ENCODE measurements at regions not wholly inside any gene's neighbourhood (a gene's known extent, or its start where the extent isn't known, plus 50 kb on each side); places are given as distances from the start of the nearest gene placed in this dataset.

DNA sequence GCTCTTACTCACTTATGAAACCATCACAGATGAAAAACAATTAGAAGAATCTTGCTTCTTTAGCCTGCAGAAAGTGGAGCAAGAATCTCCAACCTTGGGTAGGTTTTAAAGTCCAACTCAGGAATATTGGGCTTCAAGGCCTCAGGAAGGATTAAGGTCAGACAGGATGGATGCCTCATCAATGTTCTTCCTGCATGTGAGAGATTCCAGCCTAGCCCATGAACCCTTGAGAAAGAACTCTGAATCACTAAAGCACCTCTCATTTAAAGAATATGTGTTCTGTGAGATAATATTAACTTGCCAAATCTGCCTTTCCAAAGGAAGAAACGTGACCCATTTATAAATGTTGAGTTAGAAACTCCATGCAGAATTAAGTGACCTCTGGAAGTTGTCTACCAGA is 345.2 kb upstream of the CAMK1G start:
- no peaks in the 10 kb centered on the region for H3K36me3 ChIP-seq
- intact Hi-C loops (cut with DNase I) = no loop called here
- no peak overlapping the region for H3K27ac ChIP-seq (replicated peaks in 1 of 4)
- H3K27me3 ChIP-seq = peaks cover 0 to 7% (median 0%) of the 10 kb centered on the region in 4 donors
- TF ChIP-seq POLR2A (IDR thresholded peaks at IDR 0.05; ENCODE audit: low read depth) (no peak), POLR2AphosphoS5 (IDR thresholded peaks at IDR 0.05) (no peak), EP300 (IDR thresholded peaks at IDR 0.05) (no peak)
- TF ChIP-seq, protein P1, sequence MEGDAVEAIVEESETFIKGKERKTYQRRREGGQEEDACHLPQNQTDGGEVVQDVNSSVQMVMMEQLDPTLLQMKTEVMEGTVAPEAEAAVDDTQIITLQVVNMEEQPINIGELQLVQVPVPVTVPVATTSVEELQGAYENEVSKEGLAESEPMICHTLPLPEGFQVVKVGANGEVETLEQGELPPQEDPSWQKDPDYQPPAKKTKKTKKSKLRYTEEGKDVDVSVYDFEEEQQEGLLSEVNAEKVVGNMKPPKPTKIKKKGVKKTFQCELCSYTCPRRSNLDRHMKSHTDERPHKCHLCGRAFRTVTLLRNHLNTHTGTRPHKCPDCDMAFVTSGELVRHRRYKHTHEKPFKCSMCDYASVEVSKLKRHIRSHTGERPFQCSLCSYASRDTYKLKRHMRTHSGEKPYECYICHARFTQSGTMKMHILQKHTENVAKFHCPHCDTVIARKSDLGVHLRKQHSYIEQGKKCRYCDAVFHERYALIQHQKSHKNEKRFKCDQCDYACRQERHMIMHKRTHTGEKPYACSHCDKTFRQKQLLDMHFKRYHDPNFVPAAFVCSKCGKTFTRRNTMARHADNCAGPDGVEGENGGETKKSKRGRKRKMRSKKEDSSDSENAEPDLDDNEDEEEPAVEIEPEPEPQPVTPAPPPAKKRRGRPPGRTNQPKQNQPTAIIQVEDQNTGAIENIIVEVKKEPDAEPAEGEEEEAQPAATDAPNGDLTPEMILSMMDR (IDR thresholded peaks at IDR 0.05) = no peak
- no peaks in the 10 kb centered on the region for H3K9me3 ChIP-seq
- no peak overlapping the region for H3K4me3 ChIP-seq
- no peaks in the 10 kb centered on the region for H3K4me1 ChIP-seq
- WGBS = 58% methylated on average over 1 of the region's 1 CpG
- peak; percentile 14 for DNase-seq (ENCODE audit: extremely low spot score)

DNA sequence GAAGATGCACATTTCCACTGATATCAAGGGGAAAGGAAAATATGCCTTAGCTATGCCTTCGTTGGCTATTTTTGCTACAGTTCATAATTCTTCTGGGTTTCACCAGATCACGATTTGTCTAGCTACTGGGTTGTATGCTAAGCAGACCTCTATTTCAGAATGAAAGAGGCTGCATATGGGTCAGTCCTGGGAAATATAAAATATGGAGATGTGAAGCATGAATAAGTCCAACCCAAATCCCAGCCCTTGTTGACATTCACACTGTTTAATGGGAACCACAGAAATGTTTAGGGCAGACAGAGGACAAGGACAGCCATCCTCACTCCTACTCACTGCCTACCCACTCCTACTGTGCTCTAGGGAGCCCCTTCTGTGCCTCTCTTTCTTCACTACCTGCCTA is 343.2 kb upstream of the CAMK1G start:
- H3K9me3 ChIP-seq = no peaks in the 10 kb centered on the region
- intact Hi-C loops (cut with DNase I) = no loop called here
- no peak for TF ChIP-seq POLR2AphosphoS5 (IDR thresholded peaks at IDR 0.05)
- TF ChIP-seq EP300 (IDR thresholded peaks at IDR 0.05) = no peak
- TF ChIP-seq, protein P1 (IDR thresholded peaks at IDR 0.05) = no peak
- TF ChIP-seq POLR2A (IDR thresholded peaks at IDR 0.05; ENCODE audit: low read depth) = no peak
- peaks cover 0 to 7% (median 0%) of the 10 kb centered on the region in 4 donors for H3K27me3 ChIP-seq
- H3K27ac ChIP-seq (replicated peaks in 1 of 4) = no peak overlapping the region
- no peaks in the 10 kb centered on the region for H3K36me3 ChIP-seq
- H3K4me1 ChIP-seq = no peaks in the 10 kb centered on the region
- H3K4me3 ChIP-seq = no peak overlapping the region
- 61% methylated on average over 2 of the region's 2 CpGs for WGBS
- DNase-seq (ENCODE audit: extremely low spot score) = peak; percentile 37

DNA sequence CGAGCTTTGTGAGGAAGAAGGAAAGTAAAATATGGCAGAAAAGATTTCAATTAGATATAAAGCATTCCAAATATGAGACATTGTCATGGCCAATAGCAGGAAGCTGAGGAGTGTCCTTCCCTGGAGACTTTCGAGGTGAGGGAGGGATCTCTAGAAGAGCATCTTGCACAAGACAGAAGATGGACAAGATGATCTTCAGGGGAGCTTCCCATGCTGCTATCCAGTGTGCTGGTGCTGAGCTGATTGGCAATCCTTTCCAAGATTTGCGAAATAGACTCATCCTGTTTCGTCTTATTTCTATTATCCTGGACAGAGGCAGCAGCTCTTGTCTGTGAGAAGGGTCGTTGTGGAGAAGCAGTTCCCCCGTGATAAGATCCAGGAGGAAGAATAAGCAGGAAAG is 342.0 kb upstream of the CAMK1G start:
- peaks cover 0 to 7% (median 0%) of the 10 kb centered on the region in 4 donors for H3K27me3 ChIP-seq
- peak; percentile 66 for DNase-seq (ENCODE audit: extremely low spot score)
- H3K36me3 ChIP-seq = no peaks in the 10 kb centered on the region
- TF ChIP-seq POLR2AphosphoS5 (IDR thresholded peaks at IDR 0.05) (no peak), EP300 (IDR thresholded peaks at IDR 0.05) (no peak), POLR2A (IDR thresholded peaks at IDR 0.05; ENCODE audit: low read depth) (no peak)
- no peaks in the 10 kb centered on the region for H3K9me3 ChIP-seq
- no peak overlapping the region for H3K4me3 ChIP-seq
- intact Hi-C loops (cut with DNase I) = no loop called here
- no peak overlapping the region for H3K27ac ChIP-seq (replicated peaks in 1 of 4)
- 66% methylated on average over 6 of the region's 6 CpGs for WGBS
- H3K4me1 ChIP-seq = no peaks in the 10 kb centered on the region

DNA sequence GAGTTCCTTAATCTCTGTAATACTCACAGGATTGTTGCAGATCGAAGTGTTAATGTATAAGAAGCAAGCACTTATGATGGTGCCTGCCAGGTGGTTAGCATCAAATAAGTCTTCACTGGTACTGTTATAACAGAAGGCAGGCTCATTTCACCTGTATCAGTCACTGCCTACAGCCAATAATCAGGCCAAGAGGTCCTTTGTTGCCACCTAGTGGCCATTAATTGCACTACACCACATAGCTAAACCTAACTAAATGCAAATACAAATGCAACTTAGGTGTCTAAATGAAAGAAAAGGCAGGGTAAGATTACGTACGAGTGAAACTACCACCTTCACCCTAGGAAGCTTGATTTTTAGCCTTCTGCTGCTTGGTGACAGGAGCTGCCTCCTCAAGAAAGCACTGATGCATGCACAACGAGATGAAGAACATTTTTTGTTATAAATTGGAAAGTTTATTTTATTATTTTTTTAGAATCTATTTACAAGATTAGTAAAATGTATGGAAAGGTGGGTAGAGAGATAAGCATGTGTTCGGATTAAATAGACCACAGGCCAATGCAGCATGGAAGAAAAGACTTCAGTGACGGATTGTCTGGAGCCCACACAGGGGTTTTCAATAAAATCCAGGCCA is 334.8 kb upstream of the CAMK1G start:
- intact Hi-C loops (cut with DNase I) = loop anchor here (2.0 kb wide), 1 partner anchor 46 kb away; no protein-coding TSS in a partner anchor
- no peaks in the 10 kb centered on the region for H3K36me3 ChIP-seq
- no peak overlapping the region for H3K27ac ChIP-seq (replicated peaks in 1 of 4)
- H3K27me3 ChIP-seq = no peaks in the 10 kb centered on the region
- no peak for TF ChIP-seq EP300 (IDR thresholded peaks at IDR 0.05)
- TF ChIP-seq, protein P1 (IDR thresholded peaks at IDR 0.05) = peak; percentile 65 to 92 (median 77)
- peak; percentile 89 for DNase-seq (ENCODE audit: extremely low spot score)
- no peaks in the 10 kb centered on the region for H3K9me3 ChIP-seq
- no peak overlapping the region for H3K4me3 ChIP-seq
- 44% methylated on average over 6 of the region's 6 CpGs for WGBS
- no peaks in the 10 kb centered on the region for H3K4me1 ChIP-seq

DNA sequence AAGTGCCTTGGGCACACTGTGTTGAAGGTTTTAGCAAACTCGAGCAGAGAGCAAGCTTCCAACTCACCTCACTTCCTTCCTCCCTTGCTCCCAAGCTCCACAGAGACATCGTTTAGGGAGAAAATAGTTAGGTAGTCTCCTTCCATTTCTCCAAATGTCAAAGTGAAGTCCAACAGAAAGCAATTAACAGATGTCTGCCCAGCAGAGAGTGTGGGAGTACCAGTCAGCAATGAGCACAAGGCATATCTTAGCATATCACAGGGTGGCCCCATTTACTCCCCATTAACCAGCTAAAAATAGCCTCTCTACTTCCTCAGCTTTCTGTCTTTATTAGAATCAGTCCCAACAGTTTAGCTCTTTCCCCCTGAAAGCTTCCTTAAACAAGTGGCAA is 334.2 kb upstream of the CAMK1G start:
- H3K27me3 ChIP-seq = no peaks in the 10 kb centered on the region
- peak; percentile 62 for DNase-seq (ENCODE audit: extremely low spot score)
- intact Hi-C loops (cut with DNase I) = loop anchor here (2.0 kb wide), 1 partner anchor 46 kb away; no protein-coding TSS in a partner anchor
- no peaks in the 10 kb centered on the region for H3K4me1 ChIP-seq
- H3K9me3 ChIP-seq = no peaks in the 10 kb centered on the region
- H3K4me3 ChIP-seq = no peak overlapping the region
- no peaks in the 10 kb centered on the region for H3K36me3 ChIP-seq
- 40% methylated on average over 2 of the region's 2 CpGs for WGBS
- H3K27ac ChIP-seq (replicated peaks in 1 of 4) = no peak overlapping the region
- TF ChIP-seq, protein P1 (IDR thresholded peaks at IDR 0.05) = no peak
- TF ChIP-seq POLR2AphosphoS5 (IDR thresholded peaks at IDR 0.05) (no peak), EP300 (IDR thresholded peaks at IDR 0.05) (no peak), POLR2A (IDR thresholded peaks at IDR 0.05; ENCODE audit: low read depth) (no peak)
